Bronchial epithelial cell (primary cell): ENCODE measurements at regions not wholly inside any gene's neighbourhood (a gene's known extent, or its start where the extent isn't known, plus 50 kb on each side); places are given as distances from the start of the nearest gene placed in this dataset.

ENCODE experiments used
- DNase-seq: peaks from one replicate; pipeline ENCODE4 v3.0.0-alpha.2; 2010; ENCODE audit warnings: low read depth
- FAIRE-seq: peaks from 2 replicates; lab custom pipeline; 2011; peaks lifted over from hg19 to GRCh38; lab: Jason Lieb, UNC
- H3K27me3 ChIP-seq: 2 replicates; pipeline ENCODE4 v1.5.1; 2011; ENCODE audit warnings: low read length; ENCODE audit not compliant: control insufficient read depth, insufficient read depth
- H3K36me3 ChIP-seq: 2 replicates; pipeline ENCODE4 v1.5.1; 2011; ENCODE audit warnings: low read length; ENCODE audit not compliant: control insufficient read depth, insufficient read depth
- H3K4me3 ChIP-seq: 2 replicates; pipeline ENCODE4 v1.5.1; 2011; ENCODE audit warnings: mild to moderate bottlenecking, low read depth, low read length, control low read depth
- CTCF ChIP-seq: IDR thresholded peaks from 2 replicates; pipeline ENCODE4 v1.5.1; 2011; ENCODE audit warnings: mild to moderate bottlenecking, moderate library complexity, low read length, control low read depth, inconsistent platforms; ENCODE audit not compliant: insufficient read depth, severe bottlenecking

- FAIRE-seq (no peak), DNase-seq (no peak)
- Histone ChIP-seq H3K4me3 (no peak overlapping the region), H3K27me3 (no peaks in the 10 kb centered on the region), H3K36me3 (no peaks in the 10 kb centered on the region)
- TF ChIP-seq CTCF: no peak
These were observed 823.4 kb downstream of the SLC4A3 start for GRCh38 chr2:220450846-220451245.

- Histone ChIP-seq H3K4me3 (no peak overlapping the region), H3K27me3 (no peaks in the 10 kb centered on the region), H3K36me3 (no peaks in the 10 kb centered on the region)
- FAIRE-seq (no peak), DNase-seq (no peak)
- no peak for TF ChIP-seq CTCF
These were observed 824.0 kb downstream of the SLC4A3 start for GRCh38 chr2:220451438-220451837.

- DNase-seq: no peak
- TF ChIP-seq CTCF: no peak
- FAIRE-seq: no peak
- H3K36me3 ChIP-seq: no peaks in the 10 kb centered on the region
- no peaks in the 10 kb centered on the region for H3K27me3 ChIP-seq
- no peak overlapping the region for H3K4me3 ChIP-seq
These were observed 825.1 kb downstream of the SLC4A3 start for GRCh38 chr2:220452561-220452960.

GRCh38 chr2:220455351-220455990 is 828.0 kb downstream of the SLC4A3 start:
- no peak overlapping the region for H3K4me3 ChIP-seq
- no peaks in the 10 kb centered on the region for H3K36me3 ChIP-seq
- H3K27me3 ChIP-seq: no peaks in the 10 kb centered on the region
- no peak for TF ChIP-seq CTCF
- DNase-seq (peak; percentile 13), FAIRE-seq (no peak)

GRCh38 chr2:220458051-220458450 is 830.6 kb downstream of the SLC4A3 start:
- FAIRE-seq (no peak), DNase-seq (peak; percentile 71)
- Histone ChIP-seq H3K27me3 (no peaks in the 10 kb centered on the region), H3K36me3 (no peaks in the 10 kb centered on the region), H3K4me3 (no peak overlapping the region)
- no peak for TF ChIP-seq CTCF
